GM19328 (cell line): ENCODE measurements at regions not wholly inside any gene's neighbourhood (a gene's known extent, or its start where the extent isn't known, plus 50 kb on each side); places are given as distances from the start of the nearest gene placed in this dataset.

Source experiments
- ATAC-seq: cut with Tn5 transposase; IDR thresholded peaks from one replicate; pipeline ENCODE4 v1.9.1; 2021; ENCODE audit warnings: mild to moderate bottlenecking, moderate library complexity; ENCODE audit not compliant: unreplicated experiment

DNA sequence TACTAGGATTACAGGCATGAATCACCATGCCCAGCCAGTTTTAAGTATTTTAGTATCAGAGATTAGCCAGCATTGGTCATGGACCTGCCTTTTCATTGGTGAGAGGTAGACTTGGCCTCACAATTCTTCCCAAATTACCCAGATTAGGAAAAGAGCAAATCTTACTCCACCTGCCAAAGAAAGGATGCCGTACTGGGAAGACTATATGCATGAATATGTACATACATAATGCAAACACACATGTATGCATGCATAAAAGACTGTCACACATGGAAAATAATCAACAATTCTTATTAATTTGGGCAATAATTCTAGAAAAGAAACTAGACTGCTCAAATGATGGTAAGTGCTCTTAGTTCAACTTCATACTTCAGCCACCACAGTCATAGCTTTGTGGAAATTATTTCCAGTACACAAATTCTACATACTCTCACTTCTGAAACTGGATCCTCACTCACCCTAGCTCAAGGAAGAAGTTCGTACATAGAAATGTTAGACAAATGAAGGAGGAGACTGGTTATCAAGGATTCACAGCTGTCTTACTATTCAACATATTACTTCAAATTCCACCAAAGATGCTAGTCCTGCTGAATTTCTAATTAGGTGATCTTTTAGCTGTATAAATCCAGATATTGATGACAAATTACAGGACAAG is 73.7 kb downstream of the MINAR2 start:
- ATAC-seq: no peak

DNA sequence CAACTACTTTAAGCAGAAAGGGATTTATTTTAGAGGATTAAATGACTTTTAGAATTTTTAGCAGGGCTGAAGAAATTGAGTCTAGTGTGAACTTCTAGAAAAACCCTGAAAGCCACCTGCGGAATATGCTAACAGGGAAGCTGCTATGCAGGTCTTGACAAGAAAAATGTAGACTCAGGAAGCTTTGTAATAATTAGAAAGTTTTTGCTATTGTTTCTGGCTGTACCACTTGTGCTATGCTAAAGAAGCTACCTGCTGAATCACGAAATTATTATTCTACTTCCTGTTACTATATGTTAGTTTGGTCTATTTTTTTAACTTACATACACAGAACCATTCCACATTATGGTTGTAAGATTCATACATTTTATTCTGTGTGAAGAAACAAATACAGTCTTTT is 74.0 kb upstream of the CHSY3 start:
- ATAC-seq: no peak

DNA sequence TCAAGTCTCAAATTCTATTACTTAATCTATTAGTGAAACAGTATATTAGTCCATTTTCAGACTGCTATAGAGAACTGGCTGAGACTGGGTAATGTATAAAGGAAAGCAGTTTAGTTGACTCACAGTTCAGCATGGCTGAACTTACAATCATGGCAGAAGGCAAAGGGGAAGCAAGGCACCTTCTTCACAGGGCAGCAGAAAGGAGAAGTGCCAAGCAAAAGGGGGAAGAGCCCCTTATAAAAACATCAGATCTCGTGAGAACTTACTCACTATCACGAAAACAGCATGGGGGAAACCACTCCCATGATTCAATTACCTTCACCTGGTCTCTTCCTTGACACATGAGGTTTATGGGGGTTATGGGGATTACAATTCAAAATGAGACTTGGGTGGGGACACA is 67.9 kb upstream of the CHSY3 start:
- ATAC-seq: no peak

DNA sequence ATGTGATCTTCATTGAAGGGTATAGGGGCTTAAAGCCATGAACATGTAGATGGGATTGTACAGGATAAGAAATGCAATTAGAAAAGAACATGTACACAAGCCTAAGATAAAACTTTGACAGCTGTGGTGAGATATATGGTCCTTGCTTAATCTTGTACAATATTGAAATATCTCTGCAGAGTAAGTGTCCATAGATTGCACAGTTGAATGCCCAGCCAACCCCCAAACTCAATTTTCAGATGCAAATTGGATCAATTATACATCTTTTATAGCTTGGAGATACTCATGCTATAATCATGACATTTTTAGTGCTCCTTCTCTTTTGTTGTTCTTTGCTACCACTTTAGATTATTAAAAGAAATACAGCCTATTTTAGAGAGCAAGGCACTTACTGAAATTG is 59.5 kb upstream of the CHSY3 start:
- ATAC-seq: no peak

DNA sequence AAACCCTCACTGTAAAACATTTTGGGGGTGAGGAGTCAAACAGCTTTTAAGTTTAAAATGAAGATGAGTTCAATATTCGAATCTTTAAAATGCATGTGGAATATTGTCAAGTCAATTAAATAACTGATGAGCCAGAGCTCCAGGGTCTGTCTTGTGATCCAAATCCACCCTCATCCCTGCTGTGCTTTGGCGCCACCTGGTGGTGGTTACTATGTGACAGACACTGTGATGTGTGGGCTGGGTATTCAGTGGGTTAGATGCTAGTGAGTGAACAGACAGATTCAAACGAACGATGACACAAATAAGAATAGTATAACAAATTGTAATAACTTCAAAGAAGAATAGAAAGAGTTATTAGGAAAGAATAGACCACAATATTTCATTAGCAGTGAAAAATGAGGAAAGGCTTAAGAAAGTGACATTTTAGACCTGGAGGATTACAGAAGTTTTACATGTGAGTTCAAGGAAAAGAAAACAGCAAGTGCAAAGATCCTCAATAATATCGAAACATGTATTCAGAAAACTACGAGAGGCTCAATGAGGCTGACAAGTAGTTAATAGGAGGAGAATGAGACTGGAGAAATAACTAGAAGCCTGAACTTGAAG is 51.4 kb upstream of the CHSY3 start:
- ATAC-seq: peak; percentile 98

DNA sequence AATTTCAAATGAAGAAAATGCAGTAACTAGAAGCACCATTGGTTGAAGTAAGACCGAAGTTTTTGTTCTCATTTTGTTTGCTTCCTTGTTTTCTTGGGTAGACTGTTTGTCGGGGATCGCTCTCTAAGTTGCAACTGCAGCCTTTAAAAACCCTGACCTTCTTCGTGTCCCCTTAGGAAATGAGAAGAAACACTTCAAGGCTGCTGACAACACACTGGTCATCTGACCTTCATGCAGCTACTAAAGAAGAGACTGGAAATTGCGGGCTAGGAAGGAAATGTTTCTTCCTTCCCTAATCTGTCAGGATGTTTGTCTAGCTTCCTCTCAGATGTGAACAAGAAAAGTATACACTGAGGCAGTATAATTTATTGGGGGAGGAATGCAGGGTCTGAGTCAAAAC is 50.7 kb upstream of the CHSY3 start:
- ATAC-seq: no peak
